K562 (cell line): ENCODE measurements at regions not wholly inside any gene's neighbourhood (a gene's known extent, or its start where the extent isn't known, plus 50 kb on each side); places are given as distances from the start of the nearest gene placed in this dataset.

Experiments used
- NKRF ChIP-seq: fragments of 450-650 bp; IDR thresholded peaks from 2 replicates; pipeline ENCODE4 v1.6.1; 2016; ENCODE audit warnings: borderline replicate concordance
- ZNF175 ChIP-seq: fragments of 200-800 bp; sonication (Bioruptor generic); IDR thresholded peaks from 2 replicates; pipeline ENCODE4 v1.6.1; 2016; ENCODE audit warnings: low read depth, mild to moderate bottlenecking, missing genetic modification characterization, missing compliant biosample characterization
- ZNF41 ChIP-seq: fragments of 250-450 bp; sonication (Bioruptor Pico); conservative IDR thresholded peaks from 2 replicates; pipeline ENCODE4 v1.4.0; 2020; ENCODE audit warnings: mild to moderate bottlenecking
- TF ChIP-seq, protein P1 (sequence below): sonication (generic); formaldehyde crosslinking; IDR thresholded peaks from 2 replicates; pipeline ENCODE4 v1.8.0; 2023; ENCODE audit warnings: missing genetic modification reagents, mild to moderate bottlenecking, borderline replicate concordance

DNA sequence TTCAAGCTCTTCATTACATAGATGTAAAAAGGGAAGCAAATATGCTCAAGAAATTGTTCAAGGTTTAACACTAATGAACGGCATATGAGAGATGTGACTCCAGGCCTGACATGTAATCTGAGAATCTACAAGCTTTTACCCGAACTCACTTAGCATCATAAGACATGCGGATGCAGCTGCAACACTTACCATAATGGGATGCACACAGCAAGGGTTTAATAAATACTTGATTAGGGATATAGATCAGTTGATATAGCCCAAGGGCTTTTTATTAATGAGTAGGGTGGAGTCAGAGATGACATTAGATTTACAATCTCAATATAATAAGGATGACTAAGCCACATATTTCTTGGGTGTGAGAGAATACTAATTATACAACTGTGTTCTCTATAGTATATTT lies 2215.5 kb downstream of the MAT2B start (continued):
- TF ChIP-seq, protein P1, sequence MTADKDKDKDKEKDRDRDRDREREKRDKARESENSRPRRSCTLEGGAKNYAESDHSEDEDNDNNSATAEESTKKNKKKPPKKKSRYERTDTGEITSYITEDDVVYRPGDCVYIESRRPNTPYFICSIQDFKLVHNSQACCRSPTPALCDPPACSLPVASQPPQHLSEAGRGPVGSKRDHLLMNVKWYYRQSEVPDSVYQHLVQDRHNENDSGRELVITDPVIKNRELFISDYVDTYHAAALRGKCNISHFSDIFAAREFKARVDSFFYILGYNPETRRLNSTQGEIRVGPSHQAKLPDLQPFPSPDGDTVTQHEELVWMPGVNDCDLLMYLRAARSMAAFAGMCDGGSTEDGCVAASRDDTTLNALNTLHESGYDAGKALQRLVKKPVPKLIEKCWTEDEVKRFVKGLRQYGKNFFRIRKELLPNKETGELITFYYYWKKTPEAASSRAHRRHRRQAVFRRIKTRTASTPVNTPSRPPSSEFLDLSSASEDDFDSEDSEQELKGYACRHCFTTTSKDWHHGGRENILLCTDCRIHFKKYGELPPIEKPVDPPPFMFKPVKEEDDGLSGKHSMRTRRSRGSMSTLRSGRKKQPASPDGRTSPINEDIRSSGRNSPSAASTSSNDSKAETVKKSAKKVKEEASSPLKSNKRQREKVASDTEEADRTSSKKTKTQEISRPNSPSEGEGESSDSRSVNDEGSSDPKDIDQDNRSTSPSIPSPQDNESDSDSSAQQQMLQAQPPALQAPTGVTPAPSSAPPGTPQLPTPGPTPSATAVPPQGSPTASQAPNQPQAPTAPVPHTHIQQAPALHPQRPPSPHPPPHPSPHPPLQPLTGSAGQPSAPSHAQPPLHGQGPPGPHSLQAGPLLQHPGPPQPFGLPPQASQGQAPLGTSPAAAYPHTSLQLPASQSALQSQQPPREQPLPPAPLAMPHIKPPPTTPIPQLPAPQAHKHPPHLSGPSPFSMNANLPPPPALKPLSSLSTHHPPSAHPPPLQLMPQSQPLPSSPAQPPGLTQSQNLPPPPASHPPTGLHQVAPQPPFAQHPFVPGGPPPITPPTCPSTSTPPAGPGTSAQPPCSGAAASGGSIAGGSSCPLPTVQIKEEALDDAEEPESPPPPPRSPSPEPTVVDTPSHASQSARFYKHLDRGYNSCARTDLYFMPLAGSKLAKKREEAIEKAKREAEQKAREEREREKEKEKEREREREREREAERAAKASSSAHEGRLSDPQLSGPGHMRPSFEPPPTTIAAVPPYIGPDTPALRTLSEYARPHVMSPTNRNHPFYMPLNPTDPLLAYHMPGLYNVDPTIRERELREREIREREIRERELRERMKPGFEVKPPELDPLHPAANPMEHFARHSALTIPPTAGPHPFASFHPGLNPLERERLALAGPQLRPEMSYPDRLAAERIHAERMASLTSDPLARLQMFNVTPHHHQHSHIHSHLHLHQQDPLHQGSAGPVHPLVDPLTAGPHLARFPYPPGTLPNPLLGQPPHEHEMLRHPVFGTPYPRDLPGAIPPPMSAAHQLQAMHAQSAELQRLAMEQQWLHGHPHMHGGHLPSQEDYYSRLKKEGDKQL (CRISPR knock-in tag) = no peak
- no peak for TF ChIP-seq NKRF
- no peak for TF ChIP-seq ZNF41
- TF ChIP-seq ZNF175 (CRISPR knock-in tag) = no peak
